ENCODE measurements at regions not wholly inside any gene's neighbourhood (a gene's known extent, or its start where the extent isn't known, plus 50 kb on each side); places are given as distances from the start of the nearest gene placed in this dataset.

DNA sequence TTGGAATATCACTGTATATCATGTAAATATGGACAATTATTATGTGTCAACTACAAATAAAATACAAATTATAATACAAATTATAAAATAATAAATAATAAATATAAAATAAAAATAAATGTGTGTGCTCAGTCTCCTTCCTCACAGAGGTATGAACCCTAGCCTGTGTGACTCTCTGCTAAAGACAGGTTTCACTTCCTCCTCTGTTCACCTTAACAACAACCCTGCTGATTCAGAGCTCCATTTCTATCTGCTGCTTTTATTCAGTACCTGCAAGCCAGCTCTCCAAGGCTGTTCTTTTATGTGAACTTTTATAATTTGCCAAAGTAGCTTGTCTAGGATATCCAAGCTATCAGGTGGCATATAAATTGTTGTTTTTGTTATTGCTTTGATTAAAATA, 610.7 kb upstream of the GRM7 start:
- TF ChIP-seq, protein P1, sequence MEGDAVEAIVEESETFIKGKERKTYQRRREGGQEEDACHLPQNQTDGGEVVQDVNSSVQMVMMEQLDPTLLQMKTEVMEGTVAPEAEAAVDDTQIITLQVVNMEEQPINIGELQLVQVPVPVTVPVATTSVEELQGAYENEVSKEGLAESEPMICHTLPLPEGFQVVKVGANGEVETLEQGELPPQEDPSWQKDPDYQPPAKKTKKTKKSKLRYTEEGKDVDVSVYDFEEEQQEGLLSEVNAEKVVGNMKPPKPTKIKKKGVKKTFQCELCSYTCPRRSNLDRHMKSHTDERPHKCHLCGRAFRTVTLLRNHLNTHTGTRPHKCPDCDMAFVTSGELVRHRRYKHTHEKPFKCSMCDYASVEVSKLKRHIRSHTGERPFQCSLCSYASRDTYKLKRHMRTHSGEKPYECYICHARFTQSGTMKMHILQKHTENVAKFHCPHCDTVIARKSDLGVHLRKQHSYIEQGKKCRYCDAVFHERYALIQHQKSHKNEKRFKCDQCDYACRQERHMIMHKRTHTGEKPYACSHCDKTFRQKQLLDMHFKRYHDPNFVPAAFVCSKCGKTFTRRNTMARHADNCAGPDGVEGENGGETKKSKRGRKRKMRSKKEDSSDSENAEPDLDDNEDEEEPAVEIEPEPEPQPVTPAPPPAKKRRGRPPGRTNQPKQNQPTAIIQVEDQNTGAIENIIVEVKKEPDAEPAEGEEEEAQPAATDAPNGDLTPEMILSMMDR (IDR thresholded peaks at IDR 0.05), result no peak
- TF ChIP-seq POLR2A (IDR thresholded peaks at IDR 0.05), result no peak

All from Peyer's patch (tissue), 4 donors.